Mesothelial cell of epicardium (in vitro differentiated cells): ENCODE measurements at regions not wholly inside any gene's neighbourhood (a gene's known extent, or its start where the extent isn't known, plus 50 kb on each side); places are given as distances from the start of the nearest gene placed in this dataset.

Experiments used
- DNase-seq, 2 experiments: peaks; one replicate each; pipeline ENCODE4 v3.0.0; 2021; ENCODE audit warnings: low spot score in 2 of 2; ENCODE audit not compliant: unreplicated experiment in 2 of 2
- H3K27ac Mint-ChIP-seq: 2 replicates; pipeline ENCODE4 v1.8.0; 2021; ENCODE audit warnings: mixed read lengths
- H3K27me3 Mint-ChIP-seq: 2 replicates; pipeline ENCODE4 v1.8.0; 2021; ENCODE audit warnings: low read depth, mixed read lengths
- H3K36me3 Mint-ChIP-seq: 2 replicates; pipeline ENCODE4 v1.8.0; 2021; ENCODE audit warnings: mixed read lengths
- H3K4me1 Mint-ChIP-seq: 2 replicates; pipeline ENCODE4 v1.8.0; 2021; ENCODE audit warnings: mixed read lengths
- H3K4me3 Mint-ChIP-seq: 2 replicates; pipeline ENCODE4 v1.8.0; 2021; ENCODE audit warnings: mild to moderate bottlenecking, moderate library complexity, mixed read lengths
- H3K9me3 Mint-ChIP-seq: 2 replicates; pipeline ENCODE4 v1.8.0; 2021; ENCODE audit warnings: mixed read lengths
- CTCF ChIP-seq: fragments of 200-600 bp; sonication (generic); IDR thresholded peaks from one replicate; pipeline ENCODE4 v1.5.0; 2021; ENCODE audit warnings: antibody characterized with exemption; ENCODE audit not compliant: unreplicated experiment

GRCh38 chr2:220275454-220275853 lies 648.0 kb downstream of the SLC4A3 start:
- no peak for DNase-seq
- no peak overlapping the region for H3K4me3 Mint-ChIP-seq
- no peak overlapping the region for H3K27ac Mint-ChIP-seq
- peaks cover 16% of the 10 kb centered on the region for H3K4me1 Mint-ChIP-seq
- no peak for TF ChIP-seq CTCF
- H3K36me3 Mint-ChIP-seq, result no peaks in the 10 kb centered on the region
- H3K9me3 Mint-ChIP-seq, result peaks cover 4% of the 10 kb centered on the region
- H3K27me3 Mint-ChIP-seq, result no peaks in the 10 kb centered on the region

GRCh38 chr2:220276741-220277444 lies 649.5 kb downstream of the SLC4A3 start:
- H3K4me3 Mint-ChIP-seq, result no peak overlapping the region
- H3K27ac Mint-ChIP-seq, result peak overlapping the region; percentile 35
- no peak for DNase-seq
- TF ChIP-seq CTCF, result no peak
- peaks cover 14% of the 10 kb centered on the region for H3K4me1 Mint-ChIP-seq
- peaks cover 4% of the 10 kb centered on the region for H3K9me3 Mint-ChIP-seq
- no peaks in the 10 kb centered on the region for H3K36me3 Mint-ChIP-seq
- no peaks in the 10 kb centered on the region for H3K27me3 Mint-ChIP-seq

GRCh38 chr2:220277445-220277975 lies 650.1 kb downstream of the SLC4A3 start:
- H3K36me3 Mint-ChIP-seq, result no peaks in the 10 kb centered on the region
- peaks cover 14% of the 10 kb centered on the region for H3K4me1 Mint-ChIP-seq
- no peaks in the 10 kb centered on the region for H3K27me3 Mint-ChIP-seq
- no peak for DNase-seq
- peak overlapping the region; percentile 35 for H3K27ac Mint-ChIP-seq
- no peak for TF ChIP-seq CTCF
- peaks cover 4% of the 10 kb centered on the region for H3K9me3 Mint-ChIP-seq
- no peak overlapping the region for H3K4me3 Mint-ChIP-seq

GRCh38 chr2:220278022-220278421 lies 650.6 kb downstream of the SLC4A3 start:
- no peak for TF ChIP-seq CTCF
- H3K4me3 Mint-ChIP-seq, result no peak overlapping the region
- H3K27ac Mint-ChIP-seq, result no peak overlapping the region
- H3K9me3 Mint-ChIP-seq, result peaks cover 4% of the 10 kb centered on the region
- DNase-seq, result no peak
- no peaks in the 10 kb centered on the region for H3K27me3 Mint-ChIP-seq
- H3K36me3 Mint-ChIP-seq, result no peaks in the 10 kb centered on the region
- peaks cover 12% of the 10 kb centered on the region for H3K4me1 Mint-ChIP-seq

- no peak overlapping the region for H3K4me3 Mint-ChIP-seq
- DNase-seq, result no peak
- H3K27me3 Mint-ChIP-seq, result no peaks in the 10 kb centered on the region
- H3K27ac Mint-ChIP-seq, result no peak overlapping the region
- no peaks in the 10 kb centered on the region for H3K36me3 Mint-ChIP-seq
- peaks cover 12% of the 10 kb centered on the region for H3K9me3 Mint-ChIP-seq
- no peak for TF ChIP-seq CTCF
- H3K4me1 Mint-ChIP-seq, result peaks cover 5% of the 10 kb centered on the region
Measured at GRCh38 chr2:220279372-220279771, 651.9 kb downstream of the SLC4A3 start.
